GM18502 (cell line): ENCODE measurements at regions not wholly inside any gene's neighbourhood (a gene's known extent, or its start where the extent isn't known, plus 50 kb on each side); places are given as distances from the start of the nearest gene placed in this dataset.

ENCODE experiments used
- ATAC-seq: cut with Tn5 transposase; IDR thresholded peaks from one replicate; pipeline ENCODE4 v1.9.1; 2021; ENCODE audit warnings: mild to moderate bottlenecking; ENCODE audit not compliant: unreplicated experiment, poor library complexity

DNA sequence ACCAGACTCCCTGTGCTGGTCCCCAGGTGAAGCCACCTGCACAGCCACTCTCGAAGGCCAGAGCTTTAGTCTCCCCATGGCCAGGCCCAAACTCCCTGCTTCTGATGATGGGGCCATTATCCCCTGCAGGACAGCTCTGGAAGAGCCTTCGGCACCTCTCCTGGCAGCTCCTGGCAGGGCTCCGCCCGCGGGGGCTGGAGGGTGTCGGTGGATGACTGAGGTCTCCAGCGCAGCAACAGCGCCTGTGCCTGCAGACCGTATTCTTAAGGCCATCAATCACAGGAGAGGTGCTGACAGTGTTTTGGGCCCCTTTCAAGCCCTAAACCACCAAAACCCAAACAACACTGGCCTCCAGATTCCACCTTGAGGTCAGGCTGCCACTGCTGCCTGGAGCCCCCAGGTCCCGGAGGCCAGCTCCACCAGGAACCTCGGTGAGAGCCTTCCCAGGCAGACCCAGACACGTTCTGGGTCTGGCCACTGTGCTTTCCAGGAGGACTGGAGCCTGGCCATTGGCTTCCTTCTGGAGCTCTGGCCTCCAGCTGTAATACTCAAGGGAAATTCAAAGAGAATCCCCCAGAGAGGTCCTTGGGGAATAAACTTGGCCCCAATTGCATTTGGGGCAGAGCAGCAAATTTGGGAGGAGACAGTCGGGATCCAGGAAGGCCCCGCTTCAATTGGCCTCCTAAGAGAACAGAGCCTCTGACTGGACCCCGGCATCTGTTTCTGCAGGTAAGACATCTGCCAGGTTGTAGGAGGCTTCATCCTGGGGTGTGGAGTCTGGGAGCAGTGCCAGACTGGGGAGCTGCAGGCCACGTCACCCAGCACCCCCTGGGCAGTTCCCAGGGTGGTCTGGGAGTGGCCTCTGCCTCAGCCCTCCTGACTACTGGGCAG is 210.6 kb upstream of the RTL1 start:
- ATAC-seq, result no peak

DNA sequence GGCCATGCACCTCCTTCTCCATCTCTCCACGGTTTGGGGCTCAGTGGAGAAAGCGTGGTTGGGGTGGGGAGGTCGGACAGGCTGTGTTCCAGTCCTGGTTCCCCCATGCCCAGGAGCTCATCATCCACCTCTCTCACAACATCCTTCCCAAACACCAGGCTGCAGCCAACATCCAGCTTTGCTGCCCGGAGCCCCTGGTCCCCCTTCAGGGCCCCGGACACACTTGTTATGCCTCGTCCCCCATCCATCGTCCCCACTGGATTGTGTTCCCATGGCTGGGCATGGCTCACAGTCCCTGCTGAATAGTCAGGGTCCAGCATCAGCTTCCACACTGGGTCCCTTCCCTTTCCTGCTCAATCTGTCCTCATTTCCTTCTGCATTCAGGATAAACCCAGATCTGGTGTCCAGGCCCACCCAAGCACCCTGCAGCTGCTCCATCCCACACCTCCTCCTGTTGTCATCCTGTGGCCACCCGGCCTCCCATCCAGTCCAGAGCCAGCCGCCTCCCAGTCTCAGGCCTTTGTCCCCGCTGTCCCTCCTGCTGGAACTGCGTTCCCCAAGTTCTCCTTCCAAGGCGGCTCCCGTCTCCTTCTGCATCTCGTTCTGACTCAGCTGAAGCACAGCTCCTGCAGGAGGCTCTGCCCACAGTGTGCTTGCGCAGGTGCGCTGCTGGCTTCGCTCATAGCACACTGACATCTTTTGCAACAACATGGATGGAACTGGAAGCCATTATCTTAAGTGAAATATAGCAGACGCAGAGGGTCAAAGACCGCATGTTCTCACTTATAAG is 211.4 kb upstream of the RTL1 start:
- no peak for ATAC-seq

DNA sequence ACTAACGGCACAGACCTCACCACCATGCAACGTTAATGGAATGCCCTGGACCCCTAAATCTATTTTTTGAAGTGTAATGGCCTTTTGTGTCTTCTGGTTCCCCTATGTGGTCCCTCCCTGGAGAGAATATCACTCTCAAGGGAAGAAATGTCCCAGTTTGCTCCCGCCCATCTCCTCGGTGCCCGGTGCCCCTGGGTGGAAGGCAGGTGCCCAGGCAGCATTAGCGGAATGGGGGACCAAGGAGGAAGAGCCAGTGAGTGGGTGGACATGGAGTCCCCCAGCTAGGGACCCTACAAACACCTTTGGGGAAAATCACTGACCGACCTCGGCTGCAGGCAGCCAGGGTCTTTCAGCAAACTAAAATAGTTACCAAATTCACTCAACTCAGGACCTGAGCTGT is 212.1 kb upstream of the RTL1 start:
- no peak for ATAC-seq

DNA sequence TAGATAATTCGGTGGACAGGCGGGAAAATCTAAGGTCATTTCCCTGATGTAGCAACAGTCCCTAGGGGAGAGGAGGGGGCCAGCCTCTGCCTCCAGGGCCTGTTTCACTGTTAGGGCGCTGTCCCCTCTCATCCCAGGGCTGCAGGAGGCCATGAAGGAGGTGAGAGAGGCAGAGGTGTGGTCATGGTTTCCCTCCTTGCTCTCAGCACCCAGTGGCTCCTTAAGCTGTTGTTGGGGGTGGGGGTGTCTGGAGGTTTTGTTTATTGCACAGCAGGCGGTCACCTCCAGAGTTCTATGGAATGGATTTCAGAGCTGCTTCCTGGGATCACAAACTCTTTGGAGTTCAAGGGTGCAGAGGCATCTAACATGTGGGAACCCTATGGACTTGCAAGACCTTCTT is 212.5 kb upstream of the RTL1 start:
- no peak for ATAC-seq

DNA sequence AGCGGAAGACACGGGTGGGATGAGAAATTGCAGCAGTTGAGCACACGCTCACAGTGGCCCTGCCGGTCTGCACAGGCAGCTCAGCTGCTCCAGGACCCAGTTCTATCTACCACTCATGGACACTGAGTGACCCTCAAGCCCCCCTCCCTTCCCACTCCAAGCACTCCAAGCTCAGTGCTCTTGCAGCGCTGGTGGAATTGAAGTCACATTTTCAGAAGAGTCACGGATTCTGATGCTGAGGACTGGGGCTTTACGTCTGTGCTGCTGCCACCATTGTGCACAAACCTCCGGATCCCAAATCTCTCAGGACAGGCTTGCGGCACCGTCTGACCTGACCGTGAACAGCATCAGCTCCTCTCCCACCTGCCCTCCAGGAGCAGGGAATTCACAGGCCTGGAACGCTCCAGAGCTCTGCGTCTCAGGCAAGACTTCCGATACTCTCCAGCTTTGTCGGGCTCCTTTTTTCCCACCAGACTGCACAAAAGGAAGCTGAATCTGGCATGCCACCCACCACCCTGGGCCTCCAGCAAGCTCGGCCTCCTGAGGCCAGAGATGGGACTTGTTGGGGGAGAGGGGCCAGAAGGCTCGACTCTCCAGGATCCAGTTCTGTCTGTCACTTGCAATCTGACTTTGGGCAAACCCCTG is 213.1 kb upstream of the RTL1 start:
- ATAC-seq, result no peak

DNA sequence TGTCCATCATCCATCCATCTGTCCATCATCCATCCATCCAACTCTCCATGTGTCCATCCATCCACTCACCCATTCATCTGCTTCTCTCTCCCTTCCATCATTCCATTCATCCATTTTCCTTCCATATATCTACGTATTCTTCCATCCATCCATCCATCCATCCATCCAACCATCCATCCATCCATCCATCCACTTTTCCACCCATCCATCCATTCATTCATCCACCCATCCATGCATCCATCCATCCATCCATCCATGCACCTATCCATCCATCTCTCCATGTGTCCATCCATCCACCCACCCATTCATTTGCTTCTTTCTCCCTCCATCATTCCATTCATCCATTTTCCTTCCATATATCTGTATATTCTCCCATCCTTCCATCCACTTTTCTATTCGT is 214.0 kb upstream of the RTL1 start:
- no peak for ATAC-seq

DNA sequence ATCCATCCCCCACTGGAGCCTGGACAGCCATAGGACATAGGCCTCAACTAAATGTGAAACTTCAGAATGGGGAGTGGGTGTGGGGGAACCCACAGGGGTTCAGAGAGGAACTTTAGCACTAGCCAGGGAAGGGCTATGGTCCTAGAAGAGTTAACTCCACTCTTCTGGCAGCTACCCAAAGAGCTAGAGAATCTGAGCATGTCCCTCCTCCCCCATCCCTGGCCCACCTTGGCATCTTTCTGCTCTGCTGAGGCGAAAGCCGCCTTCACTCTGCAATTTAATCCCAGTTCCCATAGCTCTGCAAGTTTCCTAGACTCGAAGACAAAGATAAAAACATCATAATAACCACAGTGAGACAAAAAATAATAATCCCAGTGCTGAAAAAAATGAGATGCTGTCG is 214.7 kb upstream of the RTL1 start:
- ATAC-seq, result no peak

DNA sequence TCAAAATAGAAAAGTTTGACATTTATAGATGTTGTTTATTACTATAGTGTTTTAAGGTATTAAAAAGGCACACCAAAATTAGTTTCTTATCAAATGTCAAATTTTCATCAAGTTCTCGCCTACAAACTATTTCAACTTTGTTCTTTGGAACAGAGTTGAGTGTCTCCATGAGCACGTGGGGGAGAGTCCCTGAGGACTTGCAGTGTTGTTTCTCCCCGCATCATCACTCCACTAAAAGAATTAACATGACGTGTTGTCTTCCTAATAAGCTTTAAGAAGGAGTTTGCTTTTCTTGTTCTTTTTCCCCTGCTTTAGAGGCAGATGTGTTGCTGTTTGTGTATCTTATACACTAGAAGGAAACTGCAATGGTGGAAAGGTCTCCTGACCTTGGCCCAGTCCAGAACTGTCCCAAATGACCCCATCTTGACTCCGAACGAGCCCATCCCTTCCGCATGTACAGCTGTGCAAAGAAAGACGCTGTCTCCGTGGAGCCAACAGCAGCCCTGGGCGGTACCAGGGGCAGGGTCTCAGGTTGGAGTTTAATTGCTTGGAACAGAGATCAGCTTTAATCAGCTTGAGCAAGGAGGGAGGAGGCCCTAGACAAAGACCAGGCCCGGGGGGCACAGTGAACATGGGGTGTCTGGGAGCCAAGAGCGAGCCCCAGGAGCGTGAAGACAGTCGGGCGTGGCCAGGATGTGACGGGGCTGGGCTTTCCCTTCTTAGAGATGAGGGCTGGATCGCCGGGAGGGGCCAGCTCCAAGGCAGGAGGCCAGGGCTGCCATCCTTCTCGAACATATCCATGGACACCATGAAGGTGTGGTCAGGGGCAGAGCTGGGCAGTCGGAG is 215.4 kb upstream of the RTL1 start:
- no peak for ATAC-seq

DNA sequence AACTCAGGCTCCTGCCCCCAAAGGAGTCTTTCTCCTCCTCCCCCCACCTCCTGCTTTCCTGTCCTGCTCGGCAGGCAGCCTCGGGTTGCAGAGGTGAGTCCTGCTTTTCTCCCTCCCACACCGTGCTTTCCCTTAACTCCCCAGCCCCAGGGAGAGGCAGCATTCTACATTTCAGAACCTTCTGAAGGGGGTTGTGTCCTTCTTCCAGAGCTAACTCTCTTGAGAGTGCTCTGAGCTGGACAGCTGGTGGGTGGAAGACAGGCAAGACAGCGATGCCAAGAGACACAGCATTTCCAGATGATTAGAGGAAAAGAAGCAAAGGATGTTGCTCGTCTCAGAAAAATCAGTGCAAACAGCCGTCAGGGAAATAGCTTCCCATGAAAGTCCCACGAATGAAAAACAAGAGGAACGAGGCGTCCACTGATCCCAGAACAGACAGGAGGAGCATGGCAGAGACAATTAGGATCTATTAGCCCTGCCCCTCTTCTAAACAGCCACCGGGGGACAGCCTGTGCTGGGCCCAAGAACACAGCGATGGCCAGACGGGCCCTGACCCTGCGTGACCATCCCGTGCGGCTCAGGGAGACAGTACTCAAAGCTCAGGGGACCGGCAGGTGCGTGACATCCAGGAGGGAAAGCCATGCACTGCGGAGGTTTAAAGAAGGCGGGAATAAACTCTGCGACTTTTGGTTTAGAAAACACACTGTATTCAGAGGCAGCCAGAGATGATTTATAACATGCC is 216.5 kb upstream of the RTL1 start:
- ATAC-seq, result no peak

DNA sequence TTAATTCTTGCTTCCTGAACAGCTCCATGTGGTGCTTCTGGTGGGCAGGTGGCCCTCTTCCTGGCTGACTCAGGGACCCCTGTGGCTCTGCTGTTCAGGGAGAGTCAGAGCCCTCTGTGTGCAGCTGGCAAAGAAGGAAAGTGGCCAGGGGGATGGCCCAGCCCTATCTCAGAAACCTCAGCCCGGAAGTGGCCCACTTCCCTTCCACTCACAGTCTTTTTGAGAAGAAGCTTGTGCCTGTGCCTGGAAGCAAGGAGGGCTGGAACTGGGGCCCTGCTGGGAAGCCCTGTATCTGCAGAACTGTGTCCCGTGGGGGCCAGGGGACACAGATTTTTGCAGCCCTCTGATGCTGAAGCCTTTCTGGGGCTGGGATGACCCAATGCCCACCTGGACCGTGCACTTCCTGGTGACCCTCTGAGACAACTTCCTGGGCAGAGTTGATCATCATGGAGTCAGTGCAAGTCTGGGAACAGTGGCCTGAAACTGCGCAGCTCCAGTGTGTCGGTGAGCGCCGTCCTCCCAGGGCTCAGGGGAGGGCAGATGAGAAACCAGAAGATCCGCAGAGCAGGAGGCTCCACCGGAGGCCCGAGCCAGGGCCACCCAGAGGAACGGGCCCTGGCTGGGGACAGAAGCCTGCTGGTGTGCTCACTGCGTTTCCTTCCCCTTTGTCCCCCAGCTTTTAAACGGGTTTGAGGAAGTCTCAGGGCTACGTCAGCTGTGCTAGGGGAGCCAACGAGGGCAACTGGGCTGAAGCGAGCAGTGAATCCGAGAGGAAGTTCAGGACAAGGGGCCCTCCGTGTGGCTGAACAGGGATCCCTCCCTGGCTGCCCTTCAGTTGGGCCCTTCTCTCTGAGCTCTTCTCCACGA is 217.4 kb upstream of the RTL1 start:
- ATAC-seq, result no peak

DNA sequence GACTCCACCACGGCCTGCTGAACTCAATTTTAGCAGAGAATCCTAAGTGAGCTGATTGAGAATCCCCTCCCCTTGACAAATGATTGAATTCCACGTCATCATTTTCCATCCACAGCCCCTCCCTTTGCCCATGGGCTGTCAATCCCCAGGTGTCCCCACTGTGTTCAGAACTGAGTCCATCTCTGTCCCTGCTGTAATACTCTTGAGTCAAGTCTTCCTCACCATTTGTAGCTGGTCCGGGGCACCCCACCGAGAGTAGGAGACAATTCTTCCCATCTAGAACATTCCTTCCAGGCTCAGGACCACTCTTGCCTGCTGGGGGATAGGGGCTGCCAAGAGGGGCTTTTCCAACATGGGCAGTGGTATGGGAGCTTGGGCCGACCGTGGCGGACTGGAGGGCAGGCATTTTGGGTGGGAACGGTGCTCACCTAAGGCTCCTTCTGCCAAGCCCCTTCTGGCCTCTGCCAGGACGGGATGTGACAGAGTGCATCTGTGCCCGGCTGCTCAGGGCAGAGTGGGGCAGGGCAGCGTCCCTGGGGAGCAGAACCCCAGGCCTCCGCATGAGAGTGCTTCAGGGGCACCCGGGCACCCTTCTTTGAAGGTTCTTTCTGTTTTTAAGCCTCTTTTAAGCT is 218.1 kb upstream of the RTL1 start:
- no peak for ATAC-seq

DNA sequence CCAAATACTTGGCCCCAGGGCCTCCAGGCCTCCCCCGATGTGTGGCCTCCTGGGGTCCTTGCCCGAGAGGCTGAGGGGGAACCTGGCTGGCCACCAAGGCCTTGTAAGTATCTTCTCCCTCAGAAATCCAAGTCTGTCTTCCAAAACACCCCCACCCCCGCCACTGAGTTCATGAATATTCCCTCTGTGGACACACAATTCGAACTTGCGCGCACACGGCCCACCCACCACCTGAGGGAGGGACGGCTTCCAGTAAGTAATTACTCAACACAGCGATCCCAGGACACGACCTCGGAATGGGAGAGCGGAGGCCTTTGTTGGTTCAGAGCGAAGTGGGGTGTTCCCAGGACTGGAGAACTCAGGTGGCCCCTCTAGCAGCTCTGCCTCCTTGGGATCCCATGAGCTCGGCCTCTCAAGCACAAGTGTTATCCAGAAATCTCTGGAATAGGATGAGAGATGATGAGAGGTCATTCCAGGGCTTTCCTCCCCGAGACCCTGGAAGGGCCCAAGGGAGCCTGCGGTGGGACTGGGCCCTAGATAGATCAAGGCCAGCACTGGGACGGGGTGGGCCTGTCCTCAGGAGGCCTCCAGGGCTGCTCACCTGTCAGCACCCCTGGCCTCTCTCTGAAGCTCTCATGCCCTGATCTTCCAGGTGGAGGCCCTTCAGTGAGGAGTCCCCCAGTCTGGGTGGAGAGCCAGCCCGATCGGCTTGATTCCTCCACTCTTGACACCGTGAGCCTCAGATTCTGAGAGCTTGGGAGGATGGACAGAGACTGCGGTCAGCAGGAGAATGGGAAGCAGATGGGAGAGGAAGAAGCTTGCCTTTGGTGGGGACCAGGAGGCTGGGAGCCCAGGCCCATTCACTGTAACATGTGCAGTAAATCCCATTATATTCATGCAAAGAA is 219.0 kb upstream of the RTL1 start:
- no peak for ATAC-seq

DNA sequence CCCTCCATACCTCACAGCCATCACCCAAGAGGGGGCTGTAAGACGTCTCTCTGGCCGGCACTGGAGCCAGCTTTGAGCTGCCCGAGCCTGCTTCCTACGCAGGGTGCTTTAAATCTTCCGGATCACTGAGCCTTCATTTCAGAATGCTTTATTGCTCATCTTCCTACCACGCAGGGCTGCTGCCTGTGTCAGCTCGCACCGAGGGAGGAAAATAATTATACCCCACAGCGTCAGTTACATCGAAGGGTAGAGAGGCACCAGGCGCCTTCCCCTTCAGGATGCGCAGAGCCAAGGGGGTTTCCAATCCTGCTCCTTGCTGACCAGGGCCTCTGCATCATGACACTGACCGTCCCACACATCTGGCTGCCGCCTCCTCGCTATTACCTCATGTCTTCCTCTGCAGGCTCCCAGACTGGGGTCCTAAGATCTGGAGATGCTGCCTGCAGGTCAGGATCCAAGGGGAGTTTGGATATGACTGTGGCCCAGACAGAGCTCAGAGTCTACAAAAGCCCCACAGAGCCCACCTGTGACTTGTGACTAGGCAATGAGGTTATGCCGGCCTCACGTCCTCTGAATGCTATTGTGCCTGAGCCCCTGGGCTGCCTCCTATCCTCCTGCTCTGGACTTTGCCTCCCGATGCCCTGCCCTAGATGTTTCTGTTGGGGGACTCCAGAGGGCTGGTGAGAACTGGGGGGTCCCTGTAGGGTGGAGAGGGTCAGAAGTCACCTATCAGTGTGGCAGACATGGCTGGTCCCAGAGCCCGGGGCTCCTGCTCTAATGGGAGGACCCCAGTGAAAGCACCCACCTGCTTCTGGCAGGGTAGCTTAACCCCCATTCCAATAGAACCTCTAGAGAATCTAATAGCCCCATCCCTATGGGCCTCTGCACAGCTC is 220.3 kb upstream of the RTL1 start:
- ATAC-seq, result no peak

DNA sequence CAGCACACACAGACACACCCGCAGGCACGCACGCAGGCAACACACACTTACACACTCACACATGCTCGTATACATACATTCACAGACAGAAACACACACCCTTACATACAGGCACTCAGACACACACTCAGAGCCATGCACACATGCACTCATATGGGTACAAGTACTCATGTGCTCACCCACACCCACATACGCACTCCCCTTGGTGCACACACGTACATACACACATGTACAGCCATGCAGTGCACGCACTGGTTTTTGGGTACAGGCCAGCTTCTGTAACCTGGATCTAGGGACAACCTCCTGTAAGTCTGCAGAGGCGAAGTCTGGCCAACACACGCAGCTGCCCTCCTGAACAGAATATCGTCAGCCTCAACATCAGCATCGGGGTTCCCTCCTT is 221.3 kb upstream of the RTL1 start:
- no peak for ATAC-seq

DNA sequence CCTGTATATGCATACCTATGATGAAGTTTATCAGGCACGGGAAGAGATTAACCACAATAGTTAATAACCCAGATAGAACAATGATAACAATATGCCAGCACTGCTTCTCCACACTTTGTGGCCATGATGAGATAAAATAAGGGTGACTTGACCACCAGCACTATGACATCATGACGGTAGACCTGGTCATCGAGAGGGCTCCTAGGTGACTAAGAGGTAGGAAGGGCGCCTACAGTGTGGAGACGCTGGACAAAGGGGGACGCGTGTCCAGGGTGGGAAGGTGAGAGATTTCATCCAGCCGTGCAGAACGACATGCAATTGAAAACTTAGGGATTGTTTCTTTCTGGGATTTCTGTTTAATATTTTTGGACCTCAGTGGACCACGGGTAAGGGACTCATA is 221.8 kb upstream of the RTL1 start:
- ATAC-seq, result no peak
